SK-N-SH (cell line): ENCODE measurements at regions not wholly inside any gene's neighbourhood (a gene's known extent, or its start where the extent isn't known, plus 50 kb on each side); places are given as distances from the start of the nearest gene placed in this dataset.

ENCODE experiments used
- CTCF ChIA-PET: fragments of 300-600, 350-600 bp; formaldehyde crosslinking; extraction: SDS; loops from one replicate; lab custom pipeline; 2021; lab: Yijun Ruan, JAX
- POLR2A ChIA-PET: fragments of 350-600 bp; sonication (Branson Sonifier 250); formaldehyde crosslinking; extraction: SDS; loops from one replicate; lab custom pipeline; 2020; ENCODE audit warnings: antibody characterized with exemption, inconsistent platforms; lab: Yijun Ruan, JAX
- DNase-seq: peaks from one replicate; pipeline ENCODE4 v3.0.0; 2012
- H2AFZ ChIP-seq: fragments of 200-600 bp; sonication (generic); 2 replicates; pipeline ENCODE4 v1.8.1; 2016; ENCODE audit warnings: antibody characterized with exemption, mild to moderate bottlenecking, low read depth
- H3F3A ChIP-seq: fragments of 200-600 bp; sonication (generic); replicated peaks from 2 replicates; pipeline ENCODE3; 2016; ENCODE audit warnings: antibody characterized with exemption, mild to moderate bottlenecking; ENCODE audit not compliant: insufficient read depth
- H3K27ac ChIP-seq, 2 experiments: fragments of 200-500 bp in 1 of 2; fragments of 200-600 bp in 1 of 2; sonication (Bioruptor generic) in 1 of 2; sonication (generic), shearing (Covaris generic) in 1 of 2; 2 replicates each; pipeline versions ENCODE4 v1.5.1 to v1.6.1; 2014 to 2016; ENCODE audit warnings: low read depth in 2 of 2, inconsistent platforms in 1 of 2, low read length in 1 of 2, mild to moderate bottlenecking in 1 of 2, mixed read lengths in 1 of 2
- H3K27me3 ChIP-seq: fragments of 200-600 bp; sonication (generic), shearing (Covaris generic); 2 replicates; pipeline ENCODE4 v1.6.1; 2016; ENCODE audit warnings: mixed run types; ENCODE audit not compliant: insufficient read depth
- H3K36me3 ChIP-seq, 2 experiments: fragments of 200-500 bp in 1 of 2; fragments of 200-600 bp in 1 of 2; sonication (Bioruptor generic) in 1 of 2; sonication (generic) in 1 of 2; replicated peaks in 1 of 2; 2 replicates each; pipeline versions ENCODE3 to v1.5.1; 2014 to 2016; ENCODE audit warnings: low read length in 1 of 2, mild to moderate bottlenecking in 1 of 2; ENCODE audit not compliant: insufficient read depth in 2 of 2, control insufficient read depth in 1 of 2
- H3K4me1 ChIP-seq, 2 experiments: fragments of 200-500 bp in 1 of 2; fragments of 200-600 bp in 1 of 2; sonication (Bioruptor generic) in 1 of 2; sonication (generic), shearing (Covaris generic) in 1 of 2; 2 replicates each; pipeline versions ENCODE4 v1.5.1 to v1.6.1; 2014 to 2016; ENCODE audit warnings: low read depth in 1 of 2, low read length in 1 of 2, mixed run types in 1 of 2; ENCODE audit not compliant: insufficient read depth in 2 of 2, control insufficient read depth in 1 of 2
- H3K4me2 ChIP-seq: fragments of 200-600 bp; sonication (generic), shearing (Covaris generic); 2 replicates; pipeline ENCODE4 v1.6.1; 2017; ENCODE audit warnings: mixed run types
- H3K4me3 ChIP-seq, 2 experiments: fragments of 200-500 bp in 1 of 2; fragments of 200-600 bp in 1 of 2; sonication (Bioruptor generic) in 1 of 2; sonication (generic), shearing (Covaris generic) in 1 of 2; 2 replicates each; pipeline versions ENCODE4 v1.5.1 to v1.8.1; 2014 to 2016; ENCODE audit warnings: low read depth in 2 of 2, inconsistent platforms in 1 of 2, low read length in 1 of 2, mild to moderate bottlenecking in 1 of 2, mixed read lengths in 1 of 2, moderate library complexity in 1 of 2
- H3K79me2 ChIP-seq: fragments of 200-600 bp; sonication (generic); 2 replicates; pipeline ENCODE4 v1.8.1; 2017; ENCODE audit warnings: mild to moderate bottlenecking; ENCODE audit not compliant: insufficient read depth
- H3K9ac ChIP-seq: fragments of 200-600 bp; sonication (generic); 2 replicates; pipeline ENCODE4 v1.6.1; 2017; ENCODE audit warnings: mixed run types
- H3K9me2 ChIP-seq: fragments of 200-600 bp; sonication (generic); 2 replicates; pipeline ENCODE4 v1.6.1; 2017; ENCODE audit warnings: mixed run types
- H3K9me3 ChIP-seq: fragments of 200-600 bp; sonication (generic); 2 replicates; pipeline ENCODE4 v1.6.1; 2017; ENCODE audit warnings: mixed run types, mild to moderate bottlenecking, moderate library complexity
- H4K20me1 ChIP-seq: fragments of 200-600 bp; sonication (generic); 2 replicates; pipeline ENCODE4 v1.6.1; 2017; ENCODE audit warnings: mild to moderate bottlenecking, mixed run types; ENCODE audit not compliant: insufficient read depth
- CHD2 ChIP-seq: fragments of 150-350 bp; IDR thresholded peaks from 2 replicates; pipeline ENCODE4 v1.6.1; 2018; ENCODE audit warnings: low read length; ENCODE audit not compliant: partially characterized antibody
- CTCF ChIP-seq: fragments of 200-600 bp; sonication (generic); IDR thresholded peaks from 2 replicates; pipeline ENCODE4 v1.6.1; 2017; ENCODE audit warnings: antibody characterized with exemption, mild to moderate bottlenecking, moderate library complexity
- ELF1 ChIP-seq: IDR thresholded peaks from 2 replicates; pipeline ENCODE4 v1.4.0; 2012
- FOSL2 ChIP-seq: IDR thresholded peaks from 2 replicates; pipeline ENCODE4 v1.4.0; 2012; ENCODE audit warnings: low read depth, mild to moderate bottlenecking, moderate library complexity, borderline replicate concordance
- FOXJ3 ChIP-seq: sonication (generic); formaldehyde crosslinking; IDR thresholded peaks from 2 replicates; pipeline ENCODE4 v1.5.1; 2020; ENCODE audit warnings: mild to moderate bottlenecking, missing genetic modification reagents
- JUND ChIP-seq: IDR thresholded peaks from 2 replicates; pipeline ENCODE4 v1.4.0; 2012
- MEF2A ChIP-seq: IDR thresholded peaks from 2 replicates; pipeline ENCODE4 v1.4.0; 2012; ENCODE audit warnings: low read depth, borderline replicate concordance
- MXI1 ChIP-seq: IDR thresholded peaks from 2 replicates; pipeline ENCODE4 v1.6.1; 2012; ENCODE audit warnings: mild to moderate bottlenecking, low read depth, low read length, improper control_type of control experiment
- NFIC ChIP-seq: IDR thresholded peaks from 2 replicates; pipeline ENCODE4 v1.4.0; 2012; ENCODE audit warnings: borderline replicate concordance
- NRF1 ChIP-seq: IDR thresholded peaks from 2 replicates; pipeline ENCODE4 v1.6.1; 2012; ENCODE audit warnings: low read depth, mild to moderate bottlenecking, low read length
- POLR2AphosphoS5 ChIP-seq: IDR thresholded peaks from 2 replicates; pipeline ENCODE4 v1.6.1; 2012; ENCODE audit warnings: low read depth, low read length
- RAD21 ChIP-seq: IDR thresholded peaks from 2 replicates; pipeline ENCODE4 v1.6.1; 2012; ENCODE audit warnings: mild to moderate bottlenecking, low read length
- RCOR1 ChIP-seq: fragments of 150-350 bp; IDR thresholded peaks from 2 replicates; pipeline ENCODE4 v1.6.1; 2017; ENCODE audit warnings: antibody characterized with exemption, low read length
- REST ChIP-seq: IDR thresholded peaks from 2 replicates; pipeline ENCODE4 v1.6.1; 2012; ENCODE audit warnings: mild to moderate bottlenecking, low read depth, low read length, moderate library complexity
- RXRA ChIP-seq: IDR thresholded peaks from 2 replicates; pipeline ENCODE4 v1.4.0; 2012; ENCODE audit warnings: low read depth, mild to moderate bottlenecking, borderline replicate concordance
- SMC3 ChIP-seq: IDR thresholded peaks from 2 replicates; pipeline ENCODE4 v1.6.1; 2012; ENCODE audit warnings: low read depth, low read length, improper control_type of control experiment
- TAF1 ChIP-seq: IDR thresholded peaks from 2 replicates; pipeline ENCODE4 v1.6.1; 2012; ENCODE audit warnings: low read depth, mild to moderate bottlenecking, low read length, moderate library complexity, borderline replicate concordance
- TCF12 ChIP-seq: IDR thresholded peaks from 2 replicates; pipeline ENCODE4 v1.4.0; 2012
- USF1 ChIP-seq: IDR thresholded peaks from 2 replicates; pipeline ENCODE4 v1.4.0; 2012; ENCODE audit warnings: low read depth, borderline replicate concordance
- WGBS: methylation state at CpG from one replicate; pipeline ENCODE4 v1.1.6; 2017; ENCODE audit warnings: low lambda C conversion rate; 5-methylcytosine and 5-hydroxymethylcytosine counted together

- H3F3A ChIP-seq: no peaks in the 10 kb centered on the region
- DNase-seq: no peak
- no peaks in the 10 kb centered on the region for H3K9me3 ChIP-seq
- ChIA-PET CTCF (no interaction called here), POLR2A (no interaction called here)
- no peaks in the 10 kb centered on the region for H3K79me2 ChIP-seq
- H3K27ac ChIP-seq: no peak overlapping the region
- H3K9me2 ChIP-seq: no peaks in the 10 kb centered on the region
- H3K4me1 ChIP-seq: no peaks in the 10 kb centered on the region
- 20% methylated on average over 3 of the region's 3 CpGs for WGBS
- H4K20me1 ChIP-seq: no peaks in the 10 kb centered on the region
- no peak for TF ChIP-seq POLR2AphosphoS5
- no peak for TF ChIP-seq NRF1
- no peak for TF ChIP-seq CTCF
- no peak for TF ChIP-seq FOSL2
- no peak for TF ChIP-seq RAD21
- TF ChIP-seq USF1: no peak
- no peak for TF ChIP-seq ELF1
- TF ChIP-seq RCOR1: no peak
- TF ChIP-seq REST: no peak
- TF ChIP-seq JUND: no peak
- no peak for TF ChIP-seq FOXJ3 (CRISPR knock-in tag)
- no peak for TF ChIP-seq MEF2A
- no peak for TF ChIP-seq CHD2
- TF ChIP-seq TCF12: no peak
- no peak for TF ChIP-seq NFIC
- no peak for TF ChIP-seq MXI1
- TF ChIP-seq SMC3: no peak
- no peak for TF ChIP-seq RXRA
- TF ChIP-seq TAF1: no peak
- no peaks in the 10 kb centered on the region for H3K27me3 ChIP-seq
- H3K4me3 ChIP-seq: no peak overlapping the region
- no peak overlapping the region for H2AFZ ChIP-seq
- no peaks in the 10 kb centered on the region for H3K36me3 ChIP-seq
- H3K9ac ChIP-seq: no peak overlapping the region
- no peak overlapping the region for H3K4me2 ChIP-seq
Measured at GRCh38 chr6:55034752-55035151, 139.6 kb upstream of the HCRTR2 start.
